SU-DHL-6 (cell line): ENCODE measurements at regions not wholly inside any gene's neighbourhood (a gene's known extent, or its start where the extent isn't known, plus 50 kb on each side); places are given as distances from the start of the nearest gene placed in this dataset.

Source experiments
- H2AFZ ChIP-seq: fragments of 200-600 bp; sonication (generic); 2 replicates; pipeline ENCODE4 v1.6.1; 2014; ENCODE audit warnings: low read depth, mild to moderate bottlenecking, moderate library complexity, mixed read lengths, antibody characterized with exemption, low read length; ENCODE audit not compliant: severe bottlenecking
- H3F3A ChIP-seq: fragments of 200-600 bp; shearing (Covaris generic); 2 replicates; pipeline ENCODE4 v1.6.0; 2016; ENCODE audit warnings: antibody characterized with exemption, mild to moderate bottlenecking; ENCODE audit not compliant: insufficient read depth
- H3K27ac ChIP-seq: fragments of 200-600 bp; sonication (generic); 2 replicates; pipeline ENCODE4 v1.5.1; 2016; ENCODE audit warnings: low read depth, mild to moderate bottlenecking, low read length, moderate library complexity, mixed read lengths
- H3K27me3 ChIP-seq: fragments of 200-600 bp; sonication (generic), shearing (Covaris generic); 2 replicates; pipeline ENCODE4 v1.6.0; 2014; ENCODE audit warnings: mild to moderate bottlenecking, low read length
- H3K36me3 ChIP-seq: fragments of 200-600 bp; sonication (generic); 2 replicates; pipeline ENCODE4 v1.6.1; 2014; ENCODE audit warnings: mild to moderate bottlenecking, low read length, mixed read lengths
- H3K4me2 ChIP-seq: fragments of 300-600, 200-600 bp; shearing (Covaris generic), sonication (generic); 2 replicates; pipeline ENCODE4 v1.6.0; 2014; ENCODE audit warnings: low read length, low read depth, mild to moderate bottlenecking; ENCODE audit not compliant: poor library complexity, severe bottlenecking
- H3K4me3 ChIP-seq: fragments of 200-600 bp; sonication (generic); 2 replicates; pipeline ENCODE4 v1.5.1; 2014; ENCODE audit warnings: antibody characterized with exemption, low read length, mild to moderate bottlenecking, mixed read lengths; ENCODE audit not compliant: insufficient read depth, poor library complexity, severe bottlenecking
- H3K79me2 ChIP-seq: fragments of 200-600 bp; sonication (generic); 2 replicates; pipeline ENCODE4 v1.6.1; 2014; ENCODE audit warnings: mild to moderate bottlenecking, low read length, moderate library complexity; ENCODE audit not compliant: insufficient read depth
- H3K9ac ChIP-seq: fragments of 200-600 bp; sonication (generic); 2 replicates; pipeline ENCODE4 v1.7.0; 2014; ENCODE audit warnings: mild to moderate bottlenecking, low read length
- H3K9me2 ChIP-seq: fragments of 200-600 bp; sonication (generic); replicated peaks from 2 replicates; pipeline ENCODE4 v1.6.1; 2014; ENCODE audit warnings: low read length; ENCODE audit not compliant: insufficient read depth
- H3K9me3 ChIP-seq: fragments of 200-600 bp; sonication (generic); 2 replicates; pipeline ENCODE4 v1.6.1; 2014; ENCODE audit warnings: low read length, mixed read lengths; ENCODE audit not compliant: insufficient read depth
- H4K20me1 ChIP-seq: fragments of 200-600 bp; sonication (generic); 2 replicates; pipeline ENCODE4 v1.6.1; 2014; ENCODE audit warnings: low read depth, mild to moderate bottlenecking, antibody characterized with exemption, low read length, moderate library complexity, mixed read lengths
- CTCF ChIP-seq: fragments of 200-600 bp; sonication (generic); IDR thresholded peaks from one replicate; pipeline ENCODE4 v1.5.1; 2017; ENCODE audit warnings: antibody characterized with exemption, mild to moderate bottlenecking, low read length, moderate library complexity; ENCODE audit not compliant: insufficient read depth, poor library complexity, severe bottlenecking
- EZH2phosphoT487 ChIP-seq: fragments of 200-600 bp; sonication (generic), shearing (Covaris generic); conservative IDR thresholded peaks from 2 replicates; pipeline ENCODE4 v1.6.1; 2018; ENCODE audit warnings: mild to moderate bottlenecking, antibody characterized with exemption, low read length, moderate library complexity, mixed read lengths

GRCh38 chr16:11435576-11435975, 90.3 kb downstream of the RMI2 start:
- Histone ChIP-seq H3K4me2 (no peak overlapping the region), H3K4me3 (no peak overlapping the region), H4K20me1 (no peaks in the 10 kb centered on the region), H3K36me3 (no peaks in the 10 kb centered on the region), H3K79me2 (no peaks in the 10 kb centered on the region), H3F3A (no peaks in the 10 kb centered on the region), H3K9ac (no peak overlapping the region), H2AFZ (no peak overlapping the region), H3K9me3 (peaks cover 9% of the 10 kb centered on the region; the same call in 1 of the 2 replicates), H3K27ac (no peak overlapping the region), H3K9me2 (no peaks in the 10 kb centered on the region), H3K27me3 (no peaks in the 10 kb centered on the region)
- TF ChIP-seq EZH2phosphoT487 (no peak), CTCF (no peak)

GRCh38 chr16:11437069-11437468, 91.8 kb downstream of the RMI2 start:
- Histone ChIP-seq H3K9ac (no peak overlapping the region), H3F3A (no peaks in the 10 kb centered on the region), H3K9me2 (no peaks in the 10 kb centered on the region), H3K27me3 (no peaks in the 10 kb centered on the region), H2AFZ (no peak overlapping the region), H3K4me2 (no peak overlapping the region), H3K27ac (no peak overlapping the region), H3K36me3 (no peaks in the 10 kb centered on the region), H3K4me3 (no peak overlapping the region), H4K20me1 (no peaks in the 10 kb centered on the region), H3K9me3 (peaks cover 9% of the 10 kb centered on the region; the same call in 1 of the 2 replicates), H3K79me2 (no peaks in the 10 kb centered on the region)
- TF ChIP-seq EZH2phosphoT487 = no peak
- TF ChIP-seq CTCF = no peak

- H3K4me3 ChIP-seq = no peak overlapping the region
- no peaks in the 10 kb centered on the region for H4K20me1 ChIP-seq
- H3F3A ChIP-seq = no peaks in the 10 kb centered on the region
- peaks cover 9% of the 10 kb centered on the region; the same call in 1 of the 2 replicates for H3K9me3 ChIP-seq
- no peak overlapping the region for H3K9ac ChIP-seq
- H3K4me2 ChIP-seq = no peak overlapping the region
- no peaks in the 10 kb centered on the region for H3K9me2 ChIP-seq
- no peaks in the 10 kb centered on the region for H3K79me2 ChIP-seq
- TF ChIP-seq EZH2phosphoT487 (no peak), CTCF (no peak)
- H3K27ac ChIP-seq = no peak overlapping the region
- no peaks in the 10 kb centered on the region for H3K36me3 ChIP-seq
- H3K27me3 ChIP-seq = no peaks in the 10 kb centered on the region
- H2AFZ ChIP-seq = no peak overlapping the region
These were observed 94.8 kb downstream of the RMI2 start for GRCh38 chr16:11439790-11440656.
